Mesodermal cell (in vitro differentiated cells): ENCODE measurements at regions not wholly inside any gene's neighbourhood (a gene's known extent, or its start where the extent isn't known, plus 50 kb on each side); places are given as distances from the start of the nearest gene placed in this dataset.

Source experiments
- H3K27ac ChIP-seq: 2 replicates; pipeline ENCODE4 v1.7.0; 2013; ENCODE audit warnings: mild to moderate bottlenecking, low read depth, low read length, moderate library complexity; ENCODE audit not compliant: severe bottlenecking
- H3K36me3 ChIP-seq: 2 replicates; pipeline ENCODE4 v1.7.1; 2013; ENCODE audit warnings: mild to moderate bottlenecking, low read length, moderate library complexity; ENCODE audit not compliant: control insufficient read depth, insufficient read depth
- H3K4me1 ChIP-seq: one replicate; pipeline ENCODE4 v1.7.1; 2013; ENCODE audit warnings: mild to moderate bottlenecking, low read length; ENCODE audit not compliant: insufficient read depth, control insufficient read depth, poor library complexity, severe bottlenecking
- H3K4me3 ChIP-seq: 2 replicates; pipeline ENCODE4 v1.7.0; 2013; ENCODE audit warnings: low read length, control low read depth, mild to moderate bottlenecking; ENCODE audit not compliant: insufficient read depth, poor library complexity, severe bottlenecking; ENCODE audit errors: extremely low read depth
- H3K9me3 ChIP-seq: 2 replicates; pipeline ENCODE4 v1.7.1; 2013; ENCODE audit warnings: mild to moderate bottlenecking, low read length, moderate library complexity; ENCODE audit not compliant: control insufficient read depth
- WGBS, 2 experiments: methylation state at CpG; one replicate each; pipeline ENCODE4 v1.1.5; 2013; ENCODE audit warnings: missing lambda C conversion rate in 2 of 2; ENCODE audit not compliant: insufficient coverage in 2 of 2; 5-methylcytosine and 5-hydroxymethylcytosine counted together

GRCh38 chr18:2192562-2192961, 378.7 kb downstream of the METTL4 start:
- Histone ChIP-seq H3K27ac (no peak overlapping the region), H3K9me3 (no peaks in the 10 kb centered on the region), H3K4me1 (no peaks in the 10 kb centered on the region), H3K36me3 (no peaks in the 10 kb centered on the region), H3K4me3 (no peak overlapping the region)
- WGBS, 2 experiments = 80% methylated on average over 1 of the region's 4 CpGs

GRCh38 chr18:2197946-2198345, 373.4 kb downstream of the METTL4 start:
- Histone ChIP-seq H3K9me3 (no peaks in the 10 kb centered on the region), H3K27ac (no peak overlapping the region), H3K36me3 (no peaks in the 10 kb centered on the region), H3K4me3 (no peak overlapping the region), H3K4me1 (no peaks in the 10 kb centered on the region)
- WGBS, 2 experiments = 100% methylated on average over 2 of the region's 4 CpGs; no CpG with 5 or more reads in 1 of the 2 experiments

GRCh38 chr18:2199060-2199459, 372.2 kb downstream of the METTL4 start:
- H3K9me3 ChIP-seq = no peaks in the 10 kb centered on the region
- H3K4me1 ChIP-seq = no peaks in the 10 kb centered on the region
- H3K36me3 ChIP-seq = no peaks in the 10 kb centered on the region
- 80 to 100% methylated on average over 1 of the region's 2 CpGs for WGBS, 2 experiments
- H3K27ac ChIP-seq = no peak overlapping the region
- H3K4me3 ChIP-seq = no peak overlapping the region

- H3K4me1 ChIP-seq = no peaks in the 10 kb centered on the region
- no peak overlapping the region for H3K4me3 ChIP-seq
- no peak overlapping the region for H3K27ac ChIP-seq
- WGBS, 2 experiments = 100% methylated on average over 1 of the region's 2 CpGs; no CpG with 5 or more reads in 1 of the 2 experiments
- H3K36me3 ChIP-seq = no peaks in the 10 kb centered on the region
- H3K9me3 ChIP-seq = no peaks in the 10 kb centered on the region
These were observed 370.2 kb downstream of the METTL4 start for GRCh38 chr18:2201036-2201600.

- WGBS, 2 experiments = 100% methylated on average over 1 to 2 of the region's 2 CpGs
- Histone ChIP-seq H3K36me3 (no peaks in the 10 kb centered on the region), H3K4me1 (no peaks in the 10 kb centered on the region)
These were observed 366.6 kb downstream of the METTL4 start for GRCh38 chr18:2204736-2205135.

GRCh38 chr18:2207294-2207693, 364.0 kb downstream of the METTL4 start:
- H3K4me3 ChIP-seq = no peak overlapping the region
- no peaks in the 10 kb centered on the region for H3K36me3 ChIP-seq
- WGBS, 2 experiments = 82 to 97% methylated on average over 3 of the region's 3 CpGs
- no peaks in the 10 kb centered on the region for H3K4me1 ChIP-seq
- no peaks in the 10 kb centered on the region for H3K9me3 ChIP-seq
- no peak overlapping the region for H3K27ac ChIP-seq

More at GRCh38 chr18:2204736-2205135, 366.6 kb downstream of the METTL4 start:
- H3K9me3 ChIP-seq = no peaks in the 10 kb centered on the region
- H3K4me3 ChIP-seq = no peak overlapping the region
- no peak overlapping the region for H3K27ac ChIP-seq

GRCh38 chr18:2212598-2213205, 358.6 kb downstream of the METTL4 start:
- no peak overlapping the region for H3K4me3 ChIP-seq
- no peaks in the 10 kb centered on the region for H3K36me3 ChIP-seq
- WGBS, 2 experiments = 100% methylated on average over 1 of the region's 1 CpG; no CpG with 5 or more reads in 1 of the 2 experiments
- no peaks in the 10 kb centered on the region for H3K4me1 ChIP-seq
- H3K27ac ChIP-seq = no peak overlapping the region
- H3K9me3 ChIP-seq = no peaks in the 10 kb centered on the region

- no CpG with 5 or more reads among the region's 2 CpGs for WGBS, 2 experiments
- Histone ChIP-seq H3K36me3 (no peaks in the 10 kb centered on the region), H3K4me3 (no peak overlapping the region), H3K27ac (no peak overlapping the region), H3K4me1 (no peaks in the 10 kb centered on the region), H3K9me3 (no peaks in the 10 kb centered on the region)
These were observed 357.4 kb downstream of the METTL4 start for GRCh38 chr18:2213905-2214304.

- H3K4me3 ChIP-seq = no peak overlapping the region
- H3K9me3 ChIP-seq = no peaks in the 10 kb centered on the region
- H3K27ac ChIP-seq = no peak overlapping the region
- no peaks in the 10 kb centered on the region for H3K4me1 ChIP-seq
- no peaks in the 10 kb centered on the region for H3K36me3 ChIP-seq
- WGBS, 2 experiments = 60 to 83% methylated on average over 1 to 2 of the region's 2 CpGs
These were observed 353.9 kb downstream of the METTL4 start for GRCh38 chr18:2217356-2217755.

GRCh38 chr18:2218101-2218500, 353.2 kb downstream of the METTL4 start:
- Histone ChIP-seq H3K9me3 (no peaks in the 10 kb centered on the region), H3K4me1 (no peaks in the 10 kb centered on the region), H3K36me3 (no peaks in the 10 kb centered on the region), H3K27ac (no peak overlapping the region), H3K4me3 (no peak overlapping the region)
- 72 to 76% methylated on average over 3 of the region's 4 CpGs for WGBS, 2 experiments

GRCh38 chr18:2219706-2220105, 351.6 kb downstream of the METTL4 start:
- Histone ChIP-seq H3K9me3 (no peaks in the 10 kb centered on the region), H3K36me3 (no peaks in the 10 kb centered on the region), H3K27ac (no peak overlapping the region), H3K4me1 (no peaks in the 10 kb centered on the region), H3K4me3 (no peak overlapping the region)
- WGBS, 2 experiments = no CpG with 5 or more reads among the region's 3 CpGs
